ENCODE measurements at regions not wholly inside any gene's neighbourhood (a gene's known extent, or its start where the extent isn't known, plus 50 kb on each side); places are given as distances from the start of the nearest gene placed in this dataset.
A peak's percentile ranks its signal among the peaks of the same experiment; 100 is the strongest.

DNA sequence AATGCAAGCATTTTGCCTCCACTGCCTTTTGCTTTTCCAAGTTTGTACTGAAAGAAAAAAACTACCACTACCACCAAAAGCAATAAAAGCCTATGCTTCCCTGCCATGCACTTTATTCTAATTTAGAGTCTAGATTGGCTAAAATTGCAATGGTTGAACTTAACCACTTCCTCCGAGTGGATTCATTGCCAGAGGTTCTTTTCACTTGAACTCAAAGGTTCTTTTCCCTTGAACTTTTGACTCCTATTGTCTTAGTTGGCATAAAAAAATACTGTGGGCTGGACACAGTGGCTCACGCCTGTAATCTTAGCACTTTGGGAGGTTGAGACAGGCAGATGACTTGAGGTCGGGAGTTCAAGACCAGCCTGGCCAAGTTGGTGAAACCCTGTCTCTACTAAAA lies 319.8 kb upstream of the GOT2 start:
- H3K27me3 ChIP-seq (replicated peaks) = no peaks in the 10 kb centered on the region
- no peaks in the 10 kb centered on the region for H3K36me3 ChIP-seq (replicated peaks)
- H3K27ac ChIP-seq = no peak overlapping the region
- in situ Hi-C loops (cut with HindIII; ENCODE audit: low pct_ligation_motif_present, low sequenced_read_pairs) = no loop called here
- TF ChIP-seq, protein P1, sequence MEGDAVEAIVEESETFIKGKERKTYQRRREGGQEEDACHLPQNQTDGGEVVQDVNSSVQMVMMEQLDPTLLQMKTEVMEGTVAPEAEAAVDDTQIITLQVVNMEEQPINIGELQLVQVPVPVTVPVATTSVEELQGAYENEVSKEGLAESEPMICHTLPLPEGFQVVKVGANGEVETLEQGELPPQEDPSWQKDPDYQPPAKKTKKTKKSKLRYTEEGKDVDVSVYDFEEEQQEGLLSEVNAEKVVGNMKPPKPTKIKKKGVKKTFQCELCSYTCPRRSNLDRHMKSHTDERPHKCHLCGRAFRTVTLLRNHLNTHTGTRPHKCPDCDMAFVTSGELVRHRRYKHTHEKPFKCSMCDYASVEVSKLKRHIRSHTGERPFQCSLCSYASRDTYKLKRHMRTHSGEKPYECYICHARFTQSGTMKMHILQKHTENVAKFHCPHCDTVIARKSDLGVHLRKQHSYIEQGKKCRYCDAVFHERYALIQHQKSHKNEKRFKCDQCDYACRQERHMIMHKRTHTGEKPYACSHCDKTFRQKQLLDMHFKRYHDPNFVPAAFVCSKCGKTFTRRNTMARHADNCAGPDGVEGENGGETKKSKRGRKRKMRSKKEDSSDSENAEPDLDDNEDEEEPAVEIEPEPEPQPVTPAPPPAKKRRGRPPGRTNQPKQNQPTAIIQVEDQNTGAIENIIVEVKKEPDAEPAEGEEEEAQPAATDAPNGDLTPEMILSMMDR (IDR thresholded peaks at IDR 0.05; ENCODE audit: low read depth, low read length, missing control alignments) = no peak
- H3K4me3 ChIP-seq (ENCODE audit: low read depth, low read length) = no peak overlapping the region
- no peak for DNase-seq

DNA sequence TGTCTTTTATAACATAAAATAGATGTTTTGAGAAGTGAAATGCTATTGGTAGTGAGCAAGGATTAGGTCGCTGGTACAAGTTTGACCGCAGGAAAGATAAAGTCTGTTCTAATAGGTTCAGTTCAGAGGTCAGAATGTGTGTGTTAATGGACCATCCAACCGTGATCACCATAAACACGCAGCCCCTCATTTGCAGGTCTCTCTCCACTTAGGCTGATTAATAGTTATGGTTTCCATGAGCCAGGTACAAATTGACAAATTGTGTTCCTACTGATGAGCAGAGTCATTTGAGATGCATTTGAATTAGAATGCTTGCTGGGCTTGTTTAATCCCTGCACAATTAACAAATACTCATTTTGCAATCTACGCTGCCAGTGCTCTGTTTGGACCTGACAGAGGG lies 318.1 kb upstream of the GOT2 start:
- TF ChIP-seq, protein P1 (IDR thresholded peaks at IDR 0.05; ENCODE audit: low read depth, low read length, missing control alignments) = no peak
- no peak overlapping the region for H3K27ac ChIP-seq
- H3K4me3 ChIP-seq (ENCODE audit: low read depth, low read length) = no peak overlapping the region
- no peak for DNase-seq
- H3K27me3 ChIP-seq (replicated peaks) = no peaks in the 10 kb centered on the region
- in situ Hi-C loops (cut with HindIII; ENCODE audit: low pct_ligation_motif_present, low sequenced_read_pairs) = no loop called here
- H3K36me3 ChIP-seq (replicated peaks) = no peaks in the 10 kb centered on the region

DNA sequence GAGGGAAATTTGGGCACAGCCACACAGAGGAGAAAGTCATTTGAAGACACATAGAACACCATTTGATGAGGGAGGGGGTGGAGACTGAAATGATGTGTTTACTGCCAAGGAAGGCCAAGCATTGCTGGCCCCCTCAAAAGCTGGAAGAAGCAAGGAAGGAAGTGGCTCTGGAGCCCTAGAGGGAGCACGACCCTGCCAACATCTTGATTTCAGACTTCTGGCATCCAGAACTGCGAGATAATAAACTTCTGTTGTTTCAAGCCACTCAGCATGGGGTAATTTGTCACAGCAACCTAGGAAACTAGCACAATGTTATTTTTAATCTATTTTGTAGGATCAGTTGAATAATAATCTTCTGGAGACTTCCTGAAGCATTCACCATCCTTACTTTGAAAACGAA lies 314.8 kb upstream of the GOT2 start:
- TF ChIP-seq, protein P1 (IDR thresholded peaks at IDR 0.05; ENCODE audit: low read depth, low read length, missing control alignments) = no peak
- in situ Hi-C loops (cut with HindIII; ENCODE audit: low pct_ligation_motif_present, low sequenced_read_pairs) = no loop called here
- DNase-seq = no peak

DNA sequence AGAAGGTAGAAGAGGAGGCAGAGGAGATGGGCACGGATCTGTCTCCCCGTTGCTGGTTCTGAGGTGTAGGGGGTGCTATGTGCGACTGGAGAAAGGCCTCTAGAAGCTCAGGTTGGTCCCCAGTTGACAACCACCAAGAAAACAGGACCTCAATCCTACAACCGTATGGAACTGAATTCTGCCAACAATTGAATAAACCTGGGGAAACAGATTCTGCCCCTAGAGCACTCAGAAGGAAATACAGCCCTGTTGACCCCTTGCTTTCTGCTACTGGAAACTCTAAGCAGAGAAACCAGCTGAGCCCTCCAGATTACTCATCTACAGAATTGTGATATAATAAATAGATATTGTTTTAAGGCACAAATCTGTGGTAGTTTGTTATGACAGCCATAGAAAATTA lies 313.0 kb upstream of the GOT2 start:
- in situ Hi-C loops (cut with HindIII; ENCODE audit: low pct_ligation_motif_present, low sequenced_read_pairs) = no loop called here
- no peaks in the 10 kb centered on the region for H3K27me3 ChIP-seq (replicated peaks)

More for the DNA sequence above, 314.8 kb upstream of the GOT2 start:
- no peaks in the 10 kb centered on the region for H3K27me3 ChIP-seq (replicated peaks)
- no peak overlapping the region for H3K27ac ChIP-seq
- no peak overlapping the region for H3K4me3 ChIP-seq (ENCODE audit: low read depth, low read length)
- H3K36me3 ChIP-seq (replicated peaks) = no peaks in the 10 kb centered on the region

DNA sequence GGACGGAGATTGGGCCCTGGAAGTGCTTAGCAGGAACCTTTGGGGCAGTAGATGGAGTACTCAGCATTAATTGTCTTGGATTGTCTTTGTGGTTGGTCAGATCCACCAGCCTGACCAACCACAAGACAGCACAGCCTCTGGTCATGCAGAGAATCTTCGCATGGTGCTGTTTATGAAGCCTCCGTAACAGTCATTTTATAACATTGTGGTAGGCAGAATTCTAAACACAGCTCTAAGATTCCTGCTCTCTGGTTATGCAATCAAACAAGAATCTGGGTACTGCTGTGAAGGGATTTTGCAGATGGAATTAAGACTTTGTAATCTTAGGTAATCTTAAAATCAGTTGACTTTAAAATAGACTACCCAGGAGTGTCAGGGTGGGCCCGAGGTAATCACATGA lies 312.2 kb upstream of the GOT2 start:
- Histone ChIP-seq H3K27ac (no peak overlapping the region), H3K27me3 (replicated peaks) (no peaks in the 10 kb centered on the region), H3K4me3 (ENCODE audit: low read depth, low read length) (no peak overlapping the region), H3K36me3 (replicated peaks) (no peaks in the 10 kb centered on the region)
- DNase-seq = no peak
- in situ Hi-C loops (cut with HindIII; ENCODE audit: low pct_ligation_motif_present, low sequenced_read_pairs) = no loop called here
- TF ChIP-seq, protein P1 (IDR thresholded peaks at IDR 0.05; ENCODE audit: low read depth, low read length, missing control alignments) = no peak

More for the DNA sequence above, 313.0 kb upstream of the GOT2 start:
- Histone ChIP-seq H3K4me3 (ENCODE audit: low read depth, low read length) (no peak overlapping the region), H3K36me3 (replicated peaks) (no peaks in the 10 kb centered on the region), H3K27ac (no peak overlapping the region)
- DNase-seq = no peak
- TF ChIP-seq, protein P1 (IDR thresholded peaks at IDR 0.05; ENCODE audit: low read depth, low read length, missing control alignments) = peak; percentile 12

DNA sequence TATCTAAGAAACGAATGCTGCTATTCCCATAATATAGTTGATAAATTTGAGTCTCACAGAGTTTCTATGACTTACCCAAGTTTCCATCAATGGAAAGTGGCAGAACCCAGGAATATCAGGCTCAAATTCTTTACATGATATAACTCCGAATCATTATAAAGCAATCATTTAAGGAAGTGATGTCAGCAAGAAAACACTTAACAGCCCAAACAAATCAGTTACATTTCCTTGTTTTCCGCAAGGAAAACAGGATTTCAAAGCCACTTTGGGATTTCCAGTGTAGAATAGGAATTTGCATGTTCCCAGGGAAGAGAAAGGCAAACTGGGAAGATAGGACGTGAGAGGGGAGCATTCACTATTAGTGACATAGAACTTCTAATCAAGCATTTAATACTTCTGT lies 311.4 kb upstream of the GOT2 start:
- TF ChIP-seq, protein P1 (IDR thresholded peaks at IDR 0.05; ENCODE audit: low read depth, low read length, missing control alignments) = no peak
- H3K36me3 ChIP-seq (replicated peaks) = no peaks in the 10 kb centered on the region
- in situ Hi-C loops (cut with HindIII; ENCODE audit: low pct_ligation_motif_present, low sequenced_read_pairs) = no loop called here
- no peak for DNase-seq
- no peak overlapping the region for H3K27ac ChIP-seq
- no peak overlapping the region for H3K4me3 ChIP-seq (ENCODE audit: low read depth, low read length)
- no peaks in the 10 kb centered on the region for H3K27me3 ChIP-seq (replicated peaks)
